Activated T-helper 1 cell treated with anti-CD3 and anti-CD28 coated beads, Interleukin-12 subunit alpha, Interleukin-12 subunit beta, Interleukin-2, Interleukin-4 antibody, amounts not matched to agents 30 ng/mL and 10 ng/mL and 1 ng/mL, durations not matched to agents 14 hours and 24 hours and 36 hours (primary cell): ENCODE measurements at regions not wholly inside any gene's neighbourhood (a gene's known extent, or its start where the extent isn't known, plus 50 kb on each side); places are given as distances from the start of the nearest gene placed in this dataset.
"Not testable (repeated sequence)": the region's sequence is repeated elsewhere in the genome, so short reads cannot be mapped to it uniquely, and the experiment has no call there.

ENCODE experiments used
- DNase-seq: peaks from one replicate; pipeline ENCODE4 v3.0.0; 2021; ENCODE audit warnings: low spot score
- H3K27ac Mint-ChIP-seq: one replicate; pipeline ENCODE4 v1.8.0; 2021; ENCODE audit warnings: mild to moderate bottlenecking, mixed read lengths
- H3K27me3 Mint-ChIP-seq: one replicate; pipeline ENCODE4 v1.8.0; 2022; ENCODE audit warnings: mild to moderate bottlenecking, moderate library complexity, mixed read lengths; ENCODE audit not compliant: insufficient read depth
- H3K36me3 Mint-ChIP-seq: one replicate; pipeline ENCODE4 v1.8.0; 2021; ENCODE audit warnings: low read depth, mixed read lengths
- H3K4me1 Mint-ChIP-seq: one replicate; pipeline ENCODE4 v1.8.0; 2021; ENCODE audit warnings: low read depth, mixed read lengths
- H3K4me3 Mint-ChIP-seq: one replicate; pipeline ENCODE4 v1.8.0; 2021; ENCODE audit warnings: mild to moderate bottlenecking, moderate library complexity, mixed read lengths
- H3K9me3 Mint-ChIP-seq: one replicate; pipeline ENCODE4 v1.8.0; 2021; ENCODE audit warnings: mixed read lengths
- intact Hi-C: fragments of 100-400 bp; cut with micrococcal nuclease; formaldehyde crosslinking; loops from one replicate; pipeline ENCODE4 v1.15.1; 2024

GRCh38 chr5:124103056-124103455, 591.1 kb downstream of the CSNK1G3 start:
- H3K36me3 Mint-ChIP-seq, H3K9me3 Mint-ChIP-seq, H3K4me1 Mint-ChIP-seq, DNase-seq, H3K27me3 Mint-ChIP-seq, H3K4me3 Mint-ChIP-seq, H3K27ac Mint-ChIP-seq, intact Hi-C loops: not testable (repeated sequence)

DNA sequence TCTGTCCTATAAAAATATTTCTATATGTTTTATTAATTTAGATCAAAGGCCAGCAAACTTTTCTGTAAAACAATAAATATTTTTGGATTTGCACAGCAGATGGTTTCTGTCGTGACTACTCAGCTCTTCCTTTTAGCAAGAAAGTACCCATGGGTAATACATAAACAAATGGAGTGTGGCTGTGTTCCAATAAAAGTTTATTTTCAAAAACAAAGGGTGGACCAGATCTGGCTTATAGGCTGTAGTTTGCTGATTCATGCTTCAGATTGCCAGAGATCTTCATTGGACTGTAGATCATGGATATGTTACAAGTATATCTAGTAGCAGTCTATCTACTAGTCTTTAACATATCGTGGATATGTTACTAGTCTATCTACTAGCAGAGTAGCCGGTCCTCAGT, 590.5 kb downstream of the CSNK1G3 start:
- H3K4me1 Mint-ChIP-seq = no peaks in the 10 kb centered on the region
- no peaks in the 10 kb centered on the region for H3K36me3 Mint-ChIP-seq
- intact Hi-C loops = no loop called here
- H3K27ac Mint-ChIP-seq = no peak overlapping the region
- no peak for DNase-seq
- no peaks in the 10 kb centered on the region for H3K9me3 Mint-ChIP-seq
- H3K4me3 Mint-ChIP-seq = no peak overlapping the region
- no peaks in the 10 kb centered on the region for H3K27me3 Mint-ChIP-seq

DNA sequence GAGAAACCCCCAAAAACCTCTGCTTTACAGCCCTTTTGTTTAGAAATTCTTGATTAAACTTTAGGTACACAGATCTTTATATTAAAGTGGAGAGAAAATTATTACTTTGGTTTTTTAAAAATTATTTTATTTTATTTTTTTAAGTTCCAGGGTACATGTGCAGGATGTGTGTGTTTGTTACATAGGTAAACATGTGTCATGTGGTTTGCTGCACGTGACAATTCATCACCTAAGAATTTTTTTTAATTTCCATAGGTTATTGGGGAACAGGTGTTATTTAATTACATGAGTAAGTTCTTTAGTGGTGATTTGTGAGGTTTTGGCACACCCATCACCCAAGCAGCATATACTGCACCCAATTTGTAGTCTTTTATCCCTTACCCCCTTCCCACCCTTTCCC, 581.7 kb downstream of the CSNK1G3 start:
- no peak overlapping the region for H3K27ac Mint-ChIP-seq

GRCh38 chr5:124090115-124090514, 578.1 kb downstream of the CSNK1G3 start:
- no peaks in the 10 kb centered on the region for H3K4me1 Mint-ChIP-seq
- no peak overlapping the region for H3K4me3 Mint-ChIP-seq
- no peaks in the 10 kb centered on the region for H3K9me3 Mint-ChIP-seq
- no peak for DNase-seq
- H3K27ac Mint-ChIP-seq = no peak overlapping the region
- H3K27me3 Mint-ChIP-seq = no peaks in the 10 kb centered on the region
- intact Hi-C loops = no loop called here
- H3K36me3 Mint-ChIP-seq = no peaks in the 10 kb centered on the region

More for the DNA sequence above, 581.7 kb downstream of the CSNK1G3 start:
- Mint-ChIP-seq H3K27me3 (no peaks in the 10 kb centered on the region), H3K9me3 (no peaks in the 10 kb centered on the region), H3K36me3 (no peaks in the 10 kb centered on the region), H3K4me1 (no peaks in the 10 kb centered on the region), H3K4me3 (no peak overlapping the region)
- DNase-seq = no peak
- intact Hi-C loops = no loop called here

DNA sequence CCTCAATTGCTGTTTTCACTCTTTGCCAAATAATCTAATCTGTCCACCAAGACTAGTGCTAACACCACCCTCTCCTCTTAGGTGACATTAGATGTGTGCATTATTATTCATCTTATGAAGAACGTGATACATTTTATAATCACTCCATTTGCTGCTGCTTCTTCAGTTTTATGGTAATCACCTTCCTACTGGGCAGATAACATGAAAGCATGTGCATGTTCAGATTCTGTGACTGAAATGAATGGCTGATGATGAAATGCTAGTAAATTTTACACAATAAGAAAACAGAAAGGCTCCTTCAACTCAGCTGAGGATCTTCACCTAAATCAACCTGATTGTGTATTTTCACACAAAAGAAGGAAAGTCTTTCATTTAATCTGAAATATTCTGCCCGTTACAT, 577.6 kb downstream of the CSNK1G3 start:
- Mint-ChIP-seq H3K4me1 (no peaks in the 10 kb centered on the region), H3K9me3 (no peaks in the 10 kb centered on the region), H3K36me3 (no peaks in the 10 kb centered on the region), H3K27me3 (no peaks in the 10 kb centered on the region), H3K27ac (no peak overlapping the region), H3K4me3 (no peak overlapping the region)
- intact Hi-C loops = no loop called here
- DNase-seq = no peak

GRCh38 chr5:124088289-124089032, 576.5 kb downstream of the CSNK1G3 start:
- no peak overlapping the region for H3K4me3 Mint-ChIP-seq
- H3K9me3 Mint-ChIP-seq = no peaks in the 10 kb centered on the region
- H3K4me1 Mint-ChIP-seq = no peaks in the 10 kb centered on the region

DNA sequence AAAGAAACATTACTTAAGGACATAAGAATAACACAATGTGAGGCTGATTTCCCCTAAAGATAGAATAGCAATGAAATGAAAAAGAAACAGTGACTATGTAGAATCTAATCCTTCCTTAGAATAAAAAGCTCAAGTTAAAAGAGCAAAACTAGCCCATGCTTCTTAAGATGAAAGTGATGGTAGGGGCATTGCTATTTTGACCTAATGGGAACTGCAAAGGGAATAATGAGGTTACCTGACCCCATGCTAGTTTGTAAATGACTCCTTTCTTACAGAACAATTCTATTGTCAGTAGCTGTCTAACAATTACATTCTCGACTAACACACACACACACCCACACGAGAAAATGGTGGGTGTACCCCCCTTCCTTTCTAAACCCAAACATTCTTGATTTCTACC, 575.8 kb downstream of the CSNK1G3 start:
- DNase-seq = no peak
- H3K9me3 Mint-ChIP-seq = no peaks in the 10 kb centered on the region
- H3K27ac Mint-ChIP-seq = no peak overlapping the region
- H3K4me1 Mint-ChIP-seq = no peaks in the 10 kb centered on the region
- H3K27me3 Mint-ChIP-seq = no peaks in the 10 kb centered on the region
- intact Hi-C loops = no loop called here
- no peak overlapping the region for H3K4me3 Mint-ChIP-seq
- no peaks in the 10 kb centered on the region for H3K36me3 Mint-ChIP-seq

More at GRCh38 chr5:124088289-124089032, 576.5 kb downstream of the CSNK1G3 start:
- intact Hi-C loops = no loop called here
- Mint-ChIP-seq H3K27me3 (no peaks in the 10 kb centered on the region), H3K36me3 (no peaks in the 10 kb centered on the region), H3K27ac (no peak overlapping the region)
- DNase-seq = no peak

DNA sequence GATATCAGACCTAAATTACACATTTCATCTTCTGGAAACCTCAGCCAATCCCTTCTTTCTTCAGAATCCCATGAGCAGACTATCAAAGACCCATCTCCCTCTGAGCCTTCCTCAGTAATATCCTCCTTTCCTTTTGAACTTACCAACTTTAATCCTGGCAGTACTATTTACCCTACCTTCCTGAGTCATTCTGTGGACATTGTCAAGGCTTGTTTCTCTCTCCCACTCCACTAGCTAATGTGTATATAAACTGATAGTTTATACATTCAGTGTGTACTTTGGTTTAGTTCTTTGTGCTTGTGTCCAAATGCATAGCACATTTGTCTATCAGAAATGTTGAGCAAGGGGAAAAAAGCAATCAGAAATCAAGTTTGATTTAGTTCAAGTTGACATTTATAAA, 568.3 kb downstream of the CSNK1G3 start:
- Mint-ChIP-seq H3K36me3 (no peaks in the 10 kb centered on the region), H3K27ac (no peak overlapping the region), H3K9me3 (no peaks in the 10 kb centered on the region), H3K27me3 (no peaks in the 10 kb centered on the region), H3K4me1 (no peaks in the 10 kb centered on the region), H3K4me3 (no peak overlapping the region)
- intact Hi-C loops = no loop called here
- no peak for DNase-seq

DNA sequence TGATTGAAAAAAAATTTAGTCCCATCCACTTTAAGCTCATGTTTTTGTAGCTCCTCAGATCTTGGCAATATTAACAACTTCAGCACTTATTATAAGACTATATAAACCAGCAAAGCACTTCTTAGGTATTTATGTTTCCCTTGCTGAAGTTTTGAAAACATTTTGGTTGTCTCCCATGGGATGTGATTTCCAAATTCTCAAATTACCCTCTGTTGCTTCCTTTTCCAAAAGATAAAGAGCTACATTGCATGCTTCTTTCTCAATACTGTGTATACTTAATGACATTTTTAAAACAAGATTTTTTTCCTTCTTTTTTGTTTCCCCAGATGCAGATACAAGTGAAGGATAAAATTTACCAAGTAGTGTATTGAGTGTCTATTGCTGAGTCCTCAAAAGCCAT, 567.1 kb downstream of the CSNK1G3 start:
- H3K4me1 Mint-ChIP-seq = no peaks in the 10 kb centered on the region
- no peak overlapping the region for H3K4me3 Mint-ChIP-seq
- no peak for DNase-seq
- H3K27ac Mint-ChIP-seq = no peak overlapping the region
- no peaks in the 10 kb centered on the region for H3K36me3 Mint-ChIP-seq
- no peaks in the 10 kb centered on the region for H3K27me3 Mint-ChIP-seq
- intact Hi-C loops = no loop called here
- no peaks in the 10 kb centered on the region for H3K9me3 Mint-ChIP-seq

- intact Hi-C loops = no loop called here
- DNase-seq = no peak
- Mint-ChIP-seq H3K9me3 (peaks cover 5% of the 10 kb centered on the region), H3K36me3 (no peaks in the 10 kb centered on the region), H3K27me3 (no peaks in the 10 kb centered on the region), H3K4me1 (no peaks in the 10 kb centered on the region), H3K27ac (no peak overlapping the region), H3K4me3 (no peak overlapping the region)
These were observed 562.5 kb downstream of the CSNK1G3 start for GRCh38 chr5:124074500-124074899.

DNA sequence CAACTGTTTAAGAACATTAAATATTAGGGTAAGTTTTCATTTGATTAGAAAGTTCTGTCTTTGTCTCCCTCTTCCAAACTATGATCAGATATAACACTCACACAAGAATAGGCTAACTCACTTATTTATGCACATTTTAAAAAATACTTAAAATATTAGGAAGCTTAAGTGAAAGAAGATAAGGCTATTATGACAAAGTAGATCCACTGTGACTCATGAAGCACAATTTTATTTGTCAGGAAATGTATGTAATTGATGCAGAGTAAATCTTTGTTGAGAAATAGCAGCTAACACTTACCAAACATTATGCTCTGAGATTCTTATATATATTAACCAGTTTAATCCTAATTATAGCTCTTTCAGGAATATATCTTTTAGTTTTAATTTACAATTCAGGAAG, 560.6 kb downstream of the CSNK1G3 start:
- Mint-ChIP-seq H3K9me3 (peaks cover 5% of the 10 kb centered on the region), H3K36me3 (no peaks in the 10 kb centered on the region), H3K4me1 (no peaks in the 10 kb centered on the region), H3K27ac (no peak overlapping the region), H3K27me3 (no peaks in the 10 kb centered on the region), H3K4me3 (no peak overlapping the region)
- intact Hi-C loops = no loop called here
- DNase-seq = no peak

DNA sequence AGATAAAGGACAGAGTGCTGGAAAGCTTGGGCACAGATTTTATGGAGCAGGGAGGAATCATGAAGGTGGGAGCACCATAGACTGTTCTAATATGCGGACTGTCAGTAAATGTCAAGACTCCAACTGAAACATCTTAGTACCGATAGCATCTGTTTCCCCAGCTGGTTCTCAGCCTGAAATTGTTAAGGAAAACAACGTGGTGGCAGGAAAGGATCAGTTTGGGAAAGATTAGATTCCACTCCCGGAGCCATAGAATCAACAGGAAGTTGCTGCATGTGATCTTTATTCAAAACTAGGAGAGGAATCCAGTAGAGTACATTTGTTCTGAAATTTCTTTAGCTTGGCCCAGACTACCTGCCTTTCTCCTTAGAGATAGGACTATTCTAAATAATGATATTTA, 559.1 kb downstream of the CSNK1G3 start:
- Mint-ChIP-seq H3K4me1 (no peaks in the 10 kb centered on the region), H3K27ac (no peak overlapping the region), H3K27me3 (no peaks in the 10 kb centered on the region), H3K9me3 (peaks cover 5% of the 10 kb centered on the region), H3K36me3 (no peaks in the 10 kb centered on the region), H3K4me3 (no peak overlapping the region)
- intact Hi-C loops = no loop called here
- DNase-seq = no peak

- Mint-ChIP-seq H3K9me3 (peaks cover under 1% of the 10 kb centered on the region), H3K36me3 (no peaks in the 10 kb centered on the region), H3K27me3 (no peaks in the 10 kb centered on the region), H3K4me1 (no peaks in the 10 kb centered on the region), H3K4me3 (no peak overlapping the region), H3K27ac (no peak overlapping the region)
- intact Hi-C loops = no loop called here
- DNase-seq = no peak
These were observed 553.5 kb downstream of the CSNK1G3 start for GRCh38 chr5:124065508-124065907.

DNA sequence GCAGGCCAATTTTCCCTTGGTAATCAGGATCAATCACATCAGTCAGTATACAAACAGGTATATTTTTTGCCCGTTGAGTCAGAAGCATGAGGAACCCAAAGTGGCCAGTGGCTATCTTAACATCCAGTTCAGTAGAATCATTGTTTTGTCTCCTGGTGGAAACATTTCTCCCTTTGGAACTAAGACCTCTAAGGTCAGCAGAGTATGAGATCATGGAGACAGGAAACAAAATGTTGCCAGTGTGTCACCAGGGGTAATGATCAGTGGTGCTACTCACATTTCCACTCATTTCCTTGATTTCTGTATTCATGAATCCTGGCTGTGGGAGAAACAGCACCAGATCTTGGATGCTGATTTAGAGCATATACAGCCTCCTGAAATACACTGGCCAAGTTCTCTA, 553.0 kb downstream of the CSNK1G3 start:
- intact Hi-C loops = no loop called here
- Mint-ChIP-seq H3K36me3 (no peaks in the 10 kb centered on the region), H3K4me1 (no peaks in the 10 kb centered on the region), H3K9me3 (no peaks in the 10 kb centered on the region), H3K27me3 (no peaks in the 10 kb centered on the region), H3K27ac (no peak overlapping the region), H3K4me3 (no peak overlapping the region)
- no peak for DNase-seq
